Naive thymus-derived CD8-positive, alpha-beta T cell (primary cell): ENCODE measurements at regions not wholly inside any gene's neighbourhood (a gene's known extent, or its start where the extent isn't known, plus 50 kb on each side); places are given as distances from the start of the nearest gene placed in this dataset.

Experiments used
- ATAC-seq, 2 donors: fragments of 150-1000 bp; cut with Tn5 transposase in 1 of 2; sonication (Bioruptor Pico), chemical (Tn5 transposase) in 1 of 2; 1 replicate in 1 of 2; 2 replicates in 1 of 2; pipeline ENCODE4 v1.10.0; 2021; ENCODE audit warnings: mild to moderate bottlenecking in 2 of 2, moderate library complexity in 2 of 2
- POLR2A ChIA-PET: fragments of 350-600 bp; sonication (Branson Sonifier 250); formaldehyde crosslinking; loops from one replicate; lab custom pipeline; 2021; ENCODE audit warnings: antibody characterized with exemption; lab: Charles Lee
- DNase-seq, 10 donors: peaks; one replicate each; pipeline versions ENCODE4 v3.0.0 to v3.0.0-alpha.2; 2020 to 2022
- H3K27ac Mint-ChIP-seq, 10 donors: one replicate each; pipeline ENCODE4 v1.8.0; 2020 to 2022; ENCODE audit warnings: mild to moderate bottlenecking in 10 of 10, mixed read lengths in 10 of 10, moderate library complexity in 4 of 10, inconsistent platforms in 1 of 10
- H3K27me3 Mint-ChIP-seq, 5 donors: one replicate each; pipeline ENCODE4 v1.8.0; 2021 to 2022; ENCODE audit warnings: mixed read lengths in 5 of 5
- H3K36me3 Mint-ChIP-seq, 3 donors: one replicate each; pipeline ENCODE4 v1.8.0; 2020 to 2022; ENCODE audit warnings: mixed read lengths in 3 of 3, mild to moderate bottlenecking in 2 of 3, inconsistent platforms in 1 of 3
- H3K4me1 Mint-ChIP-seq, 4 donors: one replicate each; pipeline ENCODE4 v1.8.0; 2021 to 2022; ENCODE audit warnings: mixed read lengths in 4 of 4
- H3K4me3 Mint-ChIP-seq, 10 donors: one replicate each; pipeline ENCODE4 v1.8.0; 2020 to 2022; ENCODE audit warnings: mild to moderate bottlenecking in 10 of 10, mixed read lengths in 10 of 10, moderate library complexity in 6 of 10, inconsistent platforms in 1 of 10
- H3K9me3 Mint-ChIP-seq, 9 donors: one replicate each; pipeline ENCODE4 v1.8.0; 2020 to 2022; ENCODE audit warnings: mixed read lengths in 9 of 9, mild to moderate bottlenecking in 3 of 9, inconsistent platforms in 1 of 9, moderate library complexity in 1 of 9

GRCh38 chr4:133921280-133922195 is 280.1 kb downstream of the PABPC4L start:
- no peaks in the 10 kb centered on the region for H3K4me1 Mint-ChIP-seq
- H3K9me3 Mint-ChIP-seq: peaks cover 0 to 11% (median 4%) of the 10 kb centered on the region in 9 donors
- H3K36me3 Mint-ChIP-seq: no peaks in the 10 kb centered on the region
- no peak for DNase-seq
- ATAC-seq: no peak
- H3K27ac Mint-ChIP-seq: no peak overlapping the region
- POLR2A ChIA-PET: no interaction called here
- H3K27me3 Mint-ChIP-seq: no peaks in the 10 kb centered on the region
- no peak overlapping the region for H3K4me3 Mint-ChIP-seq

- Mint-ChIP-seq H3K27me3 (no peaks in the 10 kb centered on the region), H3K4me3 (no peak overlapping the region), H3K36me3 (no peaks in the 10 kb centered on the region), H3K27ac (no peak overlapping the region), H3K9me3 (peaks cover 0 to 11% (median 4%) of the 10 kb centered on the region in 9 donors), H3K4me1 (no peaks in the 10 kb centered on the region)
- no peak for DNase-seq
- POLR2A ChIA-PET: no interaction called here
- no peak for ATAC-seq
Measured at GRCh38 chr4:133920236-133920635, 281.4 kb downstream of the PABPC4L start.

GRCh38 chr4:133910165-133910564 is 291.4 kb downstream of the PABPC4L start:
- no peak overlapping the region for H3K4me3 Mint-ChIP-seq
- POLR2A ChIA-PET: no interaction called here
- H3K36me3 Mint-ChIP-seq: no peaks in the 10 kb centered on the region
- H3K27ac Mint-ChIP-seq: no peak overlapping the region
- ATAC-seq (no peak), DNase-seq (no peak)
- peaks cover 0 to 38% (median 12%) of the 10 kb centered on the region in 9 donors for H3K9me3 Mint-ChIP-seq
- no peaks in the 10 kb centered on the region for H3K4me1 Mint-ChIP-seq
- H3K27me3 Mint-ChIP-seq: no peaks in the 10 kb centered on the region

- Mint-ChIP-seq H3K27me3 (no peaks in the 10 kb centered on the region), H3K36me3 (no peaks in the 10 kb centered on the region), H3K9me3 (peaks cover 0 to 27% (median 9%) of the 10 kb centered on the region in 9 donors), H3K4me3 (no peak overlapping the region), H3K27ac (no peak overlapping the region), H3K4me1 (no peaks in the 10 kb centered on the region)
- ATAC-seq (no peak), DNase-seq (no peak)
- POLR2A ChIA-PET: no interaction called here
Measured at GRCh38 chr4:133903029-133903428, 298.6 kb downstream of the PABPC4L start.

- peaks cover 0 to 24% (median 10%) of the 10 kb centered on the region in 9 donors for H3K9me3 Mint-ChIP-seq
- ATAC-seq: no peak
- H3K36me3 Mint-ChIP-seq: no peaks in the 10 kb centered on the region
- no peaks in the 10 kb centered on the region for H3K4me1 Mint-ChIP-seq
- H3K4me3 Mint-ChIP-seq: no peak overlapping the region
- no peak overlapping the region for H3K27ac Mint-ChIP-seq
- no peaks in the 10 kb centered on the region for H3K27me3 Mint-ChIP-seq
- POLR2A ChIA-PET: no interaction called here
- no peak for DNase-seq
Measured at GRCh38 chr4:133891011-133891410, 310.6 kb downstream of the PABPC4L start.

GRCh38 chr4:133887723-133888122 is 313.9 kb downstream of the PABPC4L start:
- Mint-ChIP-seq H3K27me3 (no peaks in the 10 kb centered on the region), H3K4me1 (no peaks in the 10 kb centered on the region), H3K36me3 (no peaks in the 10 kb centered on the region), H3K4me3 (no peak overlapping the region), H3K9me3 (peaks cover 0 to 38% (median 10%) of the 10 kb centered on the region in 9 donors), H3K27ac (no peak overlapping the region)
- POLR2A ChIA-PET: no interaction called here
- ATAC-seq: no peak
- no peak for DNase-seq

- POLR2A ChIA-PET: no interaction called here
Measured at GRCh38 chr4:133869486-133869885, 332.1 kb downstream of the PABPC4L start.

GRCh38 chr4:133868856-133869255 is 332.7 kb downstream of the PABPC4L start:
- H3K36me3 Mint-ChIP-seq: no peaks in the 10 kb centered on the region
- H3K9me3 Mint-ChIP-seq: peaks cover 0 to 15% (median 6%) of the 10 kb centered on the region in 9 donors
- DNase-seq (no peak), ATAC-seq (no peak)
- H3K4me1 Mint-ChIP-seq: no peaks in the 10 kb centered on the region
- no peak overlapping the region for H3K27ac Mint-ChIP-seq
- no peaks in the 10 kb centered on the region for H3K27me3 Mint-ChIP-seq
- no peak overlapping the region for H3K4me3 Mint-ChIP-seq
- POLR2A ChIA-PET: no interaction called here

More at GRCh38 chr4:133869486-133869885, 332.1 kb downstream of the PABPC4L start:
- Mint-ChIP-seq H3K9me3 (peaks cover 0 to 18% (median 6%) of the 10 kb centered on the region in 9 donors), H3K4me3 (no peak overlapping the region), H3K27ac (peak overlapping the region in 1 of 10 donors; percentile 56), H3K27me3 (no peaks in the 10 kb centered on the region), H3K36me3 (no peaks in the 10 kb centered on the region), H3K4me1 (no peaks in the 10 kb centered on the region)
- DNase-seq (no peak), ATAC-seq (no peak)

GRCh38 chr4:133866328-133866699 is 335.3 kb downstream of the PABPC4L start:
- no peak for DNase-seq

GRCh38 chr4:133865612-133866327 is 335.8 kb downstream of the PABPC4L start:
- Mint-ChIP-seq H3K9me3 (peaks cover 0 to 14% (median 3%) of the 10 kb centered on the region in 9 donors), H3K27me3 (no peaks in the 10 kb centered on the region), H3K4me3 (no peak overlapping the region), H3K36me3 (no peaks in the 10 kb centered on the region), H3K27ac (no peak overlapping the region), H3K4me1 (no peaks in the 10 kb centered on the region)
- POLR2A ChIA-PET: no interaction called here
- DNase-seq: no peak
- ATAC-seq: no peak

More at GRCh38 chr4:133866328-133866699, 335.3 kb downstream of the PABPC4L start:
- Mint-ChIP-seq H3K27ac (no peak overlapping the region), H3K4me1 (no peaks in the 10 kb centered on the region), H3K27me3 (no peaks in the 10 kb centered on the region), H3K9me3 (peaks cover 0 to 14% (median 3%) of the 10 kb centered on the region in 9 donors), H3K36me3 (no peaks in the 10 kb centered on the region), H3K4me3 (no peak overlapping the region)
- POLR2A ChIA-PET: no interaction called here
- ATAC-seq: no peak

- no peaks in the 10 kb centered on the region for H3K4me1 Mint-ChIP-seq
- DNase-seq (no peak), ATAC-seq (no peak)
- POLR2A ChIA-PET: no interaction called here
- H3K36me3 Mint-ChIP-seq: no peaks in the 10 kb centered on the region
- H3K4me3 Mint-ChIP-seq: no peak overlapping the region
- no peak overlapping the region for H3K27ac Mint-ChIP-seq
- peaks cover 0 to 7% (median 1%) of the 10 kb centered on the region in 9 donors for H3K9me3 Mint-ChIP-seq
- no peaks in the 10 kb centered on the region for H3K27me3 Mint-ChIP-seq
Measured at GRCh38 chr4:133863153-133863552, 338.4 kb downstream of the PABPC4L start.

- no peaks in the 10 kb centered on the region for H3K27me3 Mint-ChIP-seq
- no peak overlapping the region for H3K4me3 Mint-ChIP-seq
- H3K27ac Mint-ChIP-seq: no peak overlapping the region
- H3K9me3 Mint-ChIP-seq: peaks cover 0 to 23% (median 1%) of the 10 kb centered on the region in 9 donors
- no peak for ATAC-seq
- DNase-seq: no peak
- POLR2A ChIA-PET: no interaction called here
- no peaks in the 10 kb centered on the region for H3K36me3 Mint-ChIP-seq
- no peaks in the 10 kb centered on the region for H3K4me1 Mint-ChIP-seq
Measured at GRCh38 chr4:133856731-133857355, 344.7 kb downstream of the PABPC4L start.

GRCh38 chr4:133855001-133855400 is 346.6 kb downstream of the PABPC4L start:
- no peaks in the 10 kb centered on the region for H3K4me1 Mint-ChIP-seq
- no peak overlapping the region for H3K4me3 Mint-ChIP-seq
- peaks cover 0 to 35% (median 4%) of the 10 kb centered on the region in 9 donors for H3K9me3 Mint-ChIP-seq
- H3K36me3 Mint-ChIP-seq: no peaks in the 10 kb centered on the region
- no peak overlapping the region for H3K27ac Mint-ChIP-seq
- H3K27me3 Mint-ChIP-seq: no peaks in the 10 kb centered on the region
- DNase-seq (no peak), ATAC-seq (no peak)
- POLR2A ChIA-PET: no interaction called here
